AG09319 (cell line): ENCODE measurements at regions not wholly inside any gene's neighbourhood (a gene's known extent, or its start where the extent isn't known, plus 50 kb on each side); places are given as distances from the start of the nearest gene placed in this dataset.
A peak's percentile ranks its signal among the peaks of the same experiment; 100 is the strongest.

Experiments
- DNase-seq: peaks from one replicate; pipeline ENCODE4 v3.0.0-alpha.2; 2010; ENCODE audit warnings: low read depth; ENCODE audit errors: extremely low read depth
- CTCF ChIP-seq: IDR thresholded peaks from 2 replicates; pipeline ENCODE4 v1.5.1; 2011; ENCODE audit warnings: low read depth, mild to moderate bottlenecking, inconsistent platforms, low read length, moderate library complexity

- no peak for TF ChIP-seq CTCF
- no peak for DNase-seq
Observed at GRCh38 chr1:56196839-56197238, 382.5 kb downstream of the PLPP3 start.

- DNase-seq, result peak; percentile 55
- no peak for TF ChIP-seq CTCF
Observed at GRCh38 chr1:56194701-56195300, 384.6 kb downstream of the PLPP3 start.

GRCh38 chr1:56193656-56194055, 385.7 kb downstream of the PLPP3 start:
- TF ChIP-seq CTCF, result no peak

GRCh38 chr1:56191369-56191768, 388.0 kb downstream of the PLPP3 start:
- DNase-seq, result no peak
- TF ChIP-seq CTCF, result no peak

More at GRCh38 chr1:56193656-56194055, 385.7 kb downstream of the PLPP3 start:
- no peak for DNase-seq

- TF ChIP-seq CTCF, result no peak
- DNase-seq, result peak; percentile 54
Observed at GRCh38 chr1:56190806-56191365, 388.5 kb downstream of the PLPP3 start.

- no peak for DNase-seq
- peak; percentile 47 for TF ChIP-seq CTCF
Observed at GRCh38 chr1:56189946-56190805, 389.2 kb downstream of the PLPP3 start.

GRCh38 chr1:56189454-56189853, 389.9 kb downstream of the PLPP3 start:
- no peak for DNase-seq
- TF ChIP-seq CTCF, result no peak
